A549 (cell line): ENCODE measurements at regions not wholly inside any gene's neighbourhood (a gene's known extent, or its start where the extent isn't known, plus 50 kb on each side); places are given as distances from the start of the nearest gene placed in this dataset.
"Not testable (repeated sequence)": the region's sequence is repeated elsewhere in the genome, so short reads cannot be mapped to it uniquely, and the experiment has no call there.

Experiments
- RFX5 ChIP-seq: fragments of 450-650 bp; IDR thresholded peaks from 2 replicates; pipeline ENCODE4 v1.7.1; 2014; ENCODE audit warnings: antibody characterized with exemption, mild to moderate bottlenecking, moderate library complexity
- TF ChIP-seq, protein P1 (sequence below): fragments of >200 bp; sonication (Bioruptor Twin); formaldehyde crosslinking; IDR thresholded peaks from 3 replicates; pipeline ENCODE4 v1.5.1; 2016

DNA sequence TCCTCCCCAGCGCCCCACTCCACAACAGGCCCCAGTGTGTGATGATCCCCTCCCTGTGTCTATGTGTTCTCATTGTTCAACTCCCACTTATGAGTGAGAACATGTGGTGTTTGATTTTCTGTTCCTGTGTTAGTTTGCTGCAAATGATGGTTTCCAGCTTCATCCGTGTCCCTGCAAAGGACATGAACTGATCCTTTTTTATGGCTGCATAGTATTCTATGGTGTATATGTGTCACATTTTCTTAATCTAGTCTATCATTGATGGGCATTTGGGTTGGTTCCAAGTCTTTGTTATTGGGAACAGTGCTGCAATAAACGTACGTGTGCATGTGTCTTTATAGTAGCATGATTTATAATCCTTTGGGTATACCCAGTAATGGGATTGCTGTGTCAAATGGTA lies 78.8 kb upstream of the KLF14 start:
- TF ChIP-seq RFX5 = not testable (repeated sequence)
- TF ChIP-seq, protein P1, sequence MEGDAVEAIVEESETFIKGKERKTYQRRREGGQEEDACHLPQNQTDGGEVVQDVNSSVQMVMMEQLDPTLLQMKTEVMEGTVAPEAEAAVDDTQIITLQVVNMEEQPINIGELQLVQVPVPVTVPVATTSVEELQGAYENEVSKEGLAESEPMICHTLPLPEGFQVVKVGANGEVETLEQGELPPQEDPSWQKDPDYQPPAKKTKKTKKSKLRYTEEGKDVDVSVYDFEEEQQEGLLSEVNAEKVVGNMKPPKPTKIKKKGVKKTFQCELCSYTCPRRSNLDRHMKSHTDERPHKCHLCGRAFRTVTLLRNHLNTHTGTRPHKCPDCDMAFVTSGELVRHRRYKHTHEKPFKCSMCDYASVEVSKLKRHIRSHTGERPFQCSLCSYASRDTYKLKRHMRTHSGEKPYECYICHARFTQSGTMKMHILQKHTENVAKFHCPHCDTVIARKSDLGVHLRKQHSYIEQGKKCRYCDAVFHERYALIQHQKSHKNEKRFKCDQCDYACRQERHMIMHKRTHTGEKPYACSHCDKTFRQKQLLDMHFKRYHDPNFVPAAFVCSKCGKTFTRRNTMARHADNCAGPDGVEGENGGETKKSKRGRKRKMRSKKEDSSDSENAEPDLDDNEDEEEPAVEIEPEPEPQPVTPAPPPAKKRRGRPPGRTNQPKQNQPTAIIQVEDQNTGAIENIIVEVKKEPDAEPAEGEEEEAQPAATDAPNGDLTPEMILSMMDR = not testable (repeated sequence)
